A549 (cell line): ENCODE measurements at regions not wholly inside any gene's neighbourhood (a gene's known extent, or its start where the extent isn't known, plus 50 kb on each side); places are given as distances from the start of the nearest gene placed in this dataset.

Experiments used
- ATAC-seq, 2 experiments: fragments of 200-7000 bp in 1 of 2; fragments of >200 bp in 1 of 2; cut with Nextera tagmentation in 1 of 2; cut with Tn5 transposase in 1 of 2; 3 replicates each; pipeline versions ENCODE4 v1.8.0 to v1.9.1; 2018 to 2020; ENCODE audit warnings: mild to moderate bottlenecking in 1 of 2, moderate library complexity in 1 of 2
- CTCF ChIA-PET: fragments of 300-600 bp; sonication (Branson Sonifier 250); formaldehyde crosslinking; extraction: SDS; loops from one replicate; lab custom pipeline; 2021; ENCODE audit warnings: antibody characterized with exemption, inconsistent platforms; lab: Yijun Ruan, JAX
- POLR2A ChIA-PET: fragments of 350-600 bp; formaldehyde crosslinking; extraction: SDS; loops from one replicate; lab custom pipeline; 2021; ENCODE audit warnings: antibody characterized with exemption, inconsistent platforms; lab: Yijun Ruan, JAX
- DNase-seq, 2 experiments: peaks; one replicate each; pipeline versions ENCODE4 v3.0.0 to v3.0.0-alpha.2; 2011 to 2016; ENCODE audit warnings: low read depth in 1 of 2, low spot score in 1 of 2
- FAIRE-seq: peaks from 2 replicates; lab custom pipeline; 2011; peaks lifted over from hg19 to GRCh38; lab: Jason Lieb, UNC
- H3K27ac ChIP-seq, 2 experiments: fragments of >200 bp; sonication (Bioruptor Twin); formaldehyde crosslinking; 3 replicates each; pipeline ENCODE4 v1.5.1; 2016 to 2017
- H3K4me1 ChIP-seq: fragments of >200 bp; sonication (Bioruptor Twin); formaldehyde crosslinking; 3 replicates; pipeline ENCODE4 v1.6.1; 2016
- H3K4me2 ChIP-seq: fragments of >200 bp; sonication (Bioruptor Twin); formaldehyde crosslinking; 3 replicates; pipeline ENCODE4 v1.6.1; 2016
- H3K4me3 ChIP-seq: fragments of >200 bp; sonication (Bioruptor Twin); formaldehyde crosslinking; 3 replicates; pipeline ENCODE4 v1.5.1; 2016
- H3K9me3 ChIP-seq: fragments of >200 bp; sonication (Bioruptor Twin); formaldehyde crosslinking; 3 replicates; pipeline ENCODE4 v1.6.1; 2016
- BHLHE40 ChIP-seq: IDR thresholded peaks from 2 replicates; pipeline ENCODE4 v1.6.1; 2012; ENCODE audit warnings: low read depth, low read length, inconsistent platforms
- CEBPB ChIP-seq, 2 experiments: fragments of >200 bp in 1 of 2; sonication (Bioruptor Twin) in 1 of 2; formaldehyde crosslinking in 1 of 2; IDR thresholded peaks; 2 replicates each; pipeline ENCODE4 v1.6.1; 2012 to 2016
- CHD2 ChIP-seq: fragments of 150-350 bp; IDR thresholded peaks from 2 replicates; pipeline ENCODE4 v1.6.1; 2014; ENCODE audit warnings: low read length; ENCODE audit not compliant: partially characterized antibody
- CHD4 ChIP-seq: fragments of 200-600 bp; sonication (generic); IDR thresholded peaks from 2 replicates; pipeline ENCODE4 v1.6.1; 2016; ENCODE audit warnings: antibody characterized with exemption, mild to moderate bottlenecking, borderline replicate concordance
- EHMT2 ChIP-seq: fragments of 200-600 bp; sonication (generic); IDR thresholded peaks from 2 replicates; pipeline ENCODE4 v1.6.1; 2016; ENCODE audit warnings: antibody characterized with exemption, low read depth, mild to moderate bottlenecking, moderate library complexity
- FOXS1 ChIP-seq: fragments of 250-450 bp; sonication (Bioruptor Pico); IDR thresholded peaks from 2 replicates; pipeline ENCODE4 v1.5.0; 2020; ENCODE audit warnings: mild to moderate bottlenecking, moderate library complexity
- HDAC2 ChIP-seq: fragments of 200-600 bp; sonication (generic); IDR thresholded peaks from 2 replicates; pipeline ENCODE4 v1.6.1; 2016
- HEYL ChIP-seq: fragments of 250-450 bp; sonication (Bioruptor Pico); IDR thresholded peaks from 2 replicates; pipeline ENCODE4 v1.8.0; 2021; ENCODE audit warnings: mild to moderate bottlenecking, moderate library complexity
- HOXA7 ChIP-seq: fragments of 250-450 bp; sonication (Bioruptor Pico); IDR thresholded peaks from 2 replicates; pipeline ENCODE4 v1.5.0; 2020; ENCODE audit warnings: mild to moderate bottlenecking, moderate library complexity
- JUN ChIP-seq, 2 experiments: fragments of >200 bp; sonication (Bioruptor Twin); formaldehyde crosslinking; IDR thresholded peaks; 2 replicates in 1 of 2; 3 replicates in 1 of 2; pipeline ENCODE4 v1.6.1; 2016 to 2017
- JUNB ChIP-seq: fragments of >200 bp; sonication (Bioruptor Twin); formaldehyde crosslinking; IDR thresholded peaks from 2 replicates; pipeline ENCODE4 v1.6.1; 2016
- KDM5A ChIP-seq: fragments of 200-600 bp; sonication (generic); IDR thresholded peaks from 2 replicates; pipeline ENCODE4 v1.6.1; 2016; ENCODE audit warnings: antibody characterized with exemption, mild to moderate bottlenecking
- NFE2L2 ChIP-seq: fragments of 150-350 bp; conservative IDR thresholded peaks from 2 replicates; pipeline ENCODE4 v1.6.1; 2014; ENCODE audit warnings: low read length
- POLR2A ChIP-seq: IDR thresholded peaks from 2 replicates; pipeline ENCODE4 v1.6.1; 2012; ENCODE audit warnings: mild to moderate bottlenecking, low read length
- RAD21 ChIP-seq, 2 experiments: fragments of >200 bp in 1 of 2; sonication (Bioruptor Twin) in 1 of 2; formaldehyde crosslinking in 1 of 2; IDR thresholded peaks in 1 of 2; conservative IDR thresholded peaks in 1 of 2; 2 replicates in 1 of 2; 3 replicates in 1 of 2; pipeline ENCODE4 v1.6.1; 2012 to 2018; ENCODE audit warnings: inconsistent platforms in 1 of 2
- RARB ChIP-seq: fragments of 250-450 bp; sonication (Bioruptor Pico); IDR thresholded peaks from 2 replicates; pipeline ENCODE4 v1.8.0; 2021; ENCODE audit warnings: mild to moderate bottlenecking, moderate library complexity
- RCOR1 ChIP-seq: fragments of 150-350 bp; IDR thresholded peaks from 2 replicates; pipeline ENCODE4 v1.6.1; 2014; ENCODE audit warnings: antibody characterized with exemption, low read length, low read depth
- RFX5 ChIP-seq: fragments of 450-650 bp; IDR thresholded peaks from 2 replicates; pipeline ENCODE4 v1.7.1; 2014; ENCODE audit warnings: antibody characterized with exemption, mild to moderate bottlenecking, moderate library complexity
- RNF2 ChIP-seq: fragments of 200-600 bp; sonication (generic); IDR thresholded peaks from 2 replicates; pipeline ENCODE4 v1.6.1; 2016; ENCODE audit warnings: low read depth, mild to moderate bottlenecking, antibody characterized with exemption, moderate library complexity, borderline replicate concordance
- SMC3 ChIP-seq: fragments of >200 bp; sonication (Bioruptor Twin); formaldehyde crosslinking; IDR thresholded peaks from 3 replicates; pipeline ENCODE4 v1.6.1; 2018; ENCODE audit warnings: inconsistent platforms
- SREBF2 ChIP-seq: fragments of 450-650 bp; IDR thresholded peaks from 2 replicates; pipeline ENCODE4 v1.6.1; 2014; ENCODE audit warnings: mild to moderate bottlenecking, moderate library complexity
- TFCP2L1 ChIP-seq: fragments of 250-450 bp; sonication (Bioruptor Pico); IDR thresholded peaks from 2 replicates; pipeline ENCODE4 v1.5.0; 2021; ENCODE audit warnings: mild to moderate bottlenecking
- TP53 ChIP-seq: fragments of 250-450 bp; sonication (Bioruptor Pico); IDR thresholded peaks from 2 replicates; pipeline ENCODE4 v1.5.0; 2021; ENCODE audit warnings: mild to moderate bottlenecking, moderate library complexity
- ZC3H11A ChIP-seq: fragments of 450-650 bp; IDR thresholded peaks from 2 replicates; pipeline ENCODE4 v1.6.1; 2014; ENCODE audit warnings: antibody characterized with exemption, mild to moderate bottlenecking
- ZFP36 ChIP-seq: fragments of 450-650 bp; IDR thresholded peaks from 2 replicates; pipeline ENCODE4 v1.6.1; 2014; ENCODE audit warnings: borderline replicate concordance; ENCODE audit not compliant: partially characterized antibody
- ZSCAN20 ChIP-seq: fragments of 250-450 bp; sonication (Bioruptor Pico); IDR thresholded peaks from 2 replicates; pipeline ENCODE4 v1.8.0; 2022; ENCODE audit warnings: mild to moderate bottlenecking, moderate library complexity
- WGBS: methylation state at CpG from one replicate; pipeline ENCODE4 v1.1.6; 2017; ENCODE audit errors: missing lambda C conversion rate; 5-methylcytosine and 5-hydroxymethylcytosine counted together
- TF ChIP-seq, protein P1 (sequence below): fragments of 450-650 bp; IDR thresholded peaks from 2 replicates; pipeline ENCODE4 v1.6.1; 2014; ENCODE audit warnings: antibody characterized with exemption
- TF ChIP-seq, protein P2 (sequence below): fragments of 250-450 bp; sonication (Bioruptor Pico); IDR thresholded peaks from 2 replicates; pipeline ENCODE4 v1.5.0; 2021; ENCODE audit warnings: mild to moderate bottlenecking, moderate library complexity, borderline replicate concordance
- TF ChIP-seq, protein P3 (sequence below): IDR thresholded peaks from 2 replicates; pipeline ENCODE4 v1.6.1; 2012; ENCODE audit warnings: low read depth, borderline replicate concordance
- TF ChIP-seq, protein P4 (sequence below): IDR thresholded peaks from 2 replicates; pipeline ENCODE4 v1.6.1; 2012
- TF ChIP-seq, protein P5 (sequence below): fragments of 150-350 bp; IDR thresholded peaks from 2 replicates; pipeline ENCODE4 v1.6.1; 2014; ENCODE audit warnings: low read depth, mild to moderate bottlenecking, low read length

DNA sequence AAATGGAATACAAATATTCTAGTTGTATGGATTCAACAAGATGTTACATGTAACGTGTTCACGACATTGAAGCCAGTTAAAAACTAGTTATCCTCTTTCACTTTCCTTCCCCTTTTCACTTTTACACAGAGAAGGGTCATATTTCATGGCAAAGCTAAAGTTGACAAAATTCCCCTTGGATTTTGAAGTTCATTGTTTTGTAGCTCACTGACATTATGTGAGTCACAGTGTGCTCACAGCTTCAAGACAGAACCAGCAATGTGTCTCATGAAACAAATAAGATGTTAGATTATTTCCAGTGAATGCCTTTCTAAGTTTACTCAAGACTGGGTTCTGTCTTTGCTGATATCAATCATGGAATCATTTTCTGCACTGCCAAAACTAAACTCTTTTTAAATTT lies 535.5 kb upstream of the GRIN3A start:
- Histone ChIP-seq H3K4me3 (no peak overlapping the region), H3K4me1 (no peaks in the 10 kb centered on the region), H3K4me2 (no peak overlapping the region), H3K27ac (no peak overlapping the region), H3K9me3 (no peaks in the 10 kb centered on the region)
- TF ChIP-seq RCOR1 (no peak), TP53 (CRISPR knock-in tag) (no peak), HDAC2 (no peak), KDM5A (no peak), ZC3H11A (no peak), FOXS1 (CRISPR knock-in tag) (no peak), NFE2L2 (no peak), CHD2 (no peak), SMC3 (no peak), EHMT2 (no peak), SREBF2 (no peak)
- TF ChIP-seq, protein P1, sequence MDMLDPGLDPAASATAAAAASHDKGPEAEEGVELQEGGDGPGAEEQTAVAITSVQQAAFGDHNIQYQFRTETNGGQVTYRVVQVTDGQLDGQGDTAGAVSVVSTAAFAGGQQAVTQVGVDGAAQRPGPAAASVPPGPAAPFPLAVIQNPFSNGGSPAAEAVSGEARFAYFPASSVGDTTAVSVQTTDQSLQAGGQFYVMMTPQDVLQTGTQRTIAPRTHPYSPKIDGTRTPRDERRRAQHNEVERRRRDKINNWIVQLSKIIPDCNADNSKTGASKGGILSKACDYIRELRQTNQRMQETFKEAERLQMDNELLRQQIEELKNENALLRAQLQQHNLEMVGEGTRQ = no peak
- TF ChIP-seq, protein P2, sequence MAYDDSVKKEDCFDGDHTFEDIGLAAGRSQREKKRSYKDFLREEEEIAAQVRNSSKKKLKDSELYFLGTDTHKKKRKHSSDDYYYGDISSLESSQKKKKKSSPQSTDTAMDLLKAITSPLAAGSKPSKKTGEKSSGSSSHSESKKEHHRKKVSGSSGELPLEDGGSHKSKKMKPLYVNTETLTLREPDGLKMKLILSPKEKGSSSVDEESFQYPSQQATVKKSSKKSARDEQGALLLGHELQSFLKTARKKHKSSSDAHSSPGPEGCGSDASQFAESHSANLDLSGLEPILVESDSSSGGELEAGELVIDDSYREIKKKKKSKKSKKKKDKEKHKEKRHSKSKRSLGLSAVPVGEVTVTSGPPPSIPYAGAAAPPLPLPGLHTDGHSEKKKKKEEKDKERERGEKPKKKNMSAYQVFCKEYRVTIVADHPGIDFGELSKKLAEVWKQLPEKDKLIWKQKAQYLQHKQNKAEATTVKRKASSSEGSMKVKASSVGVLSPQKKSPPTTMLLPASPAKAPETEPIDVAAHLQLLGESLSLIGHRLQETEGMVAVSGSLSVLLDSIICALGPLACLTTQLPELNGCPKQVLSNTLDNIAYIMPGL (CRISPR knock-in tag) = no peak
- TF ChIP-seq, protein P3, sequence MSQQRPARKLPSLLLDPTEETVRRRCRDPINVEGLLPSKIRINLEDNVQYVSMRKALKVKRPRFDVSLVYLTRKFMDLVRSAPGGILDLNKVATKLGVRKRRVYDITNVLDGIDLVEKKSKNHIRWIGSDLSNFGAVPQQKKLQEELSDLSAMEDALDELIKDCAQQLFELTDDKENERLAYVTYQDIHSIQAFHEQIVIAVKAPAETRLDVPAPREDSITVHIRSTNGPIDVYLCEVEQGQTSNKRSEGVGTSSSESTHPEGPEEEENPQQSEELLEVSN = no peak
- TF ChIP-seq, protein P4, sequence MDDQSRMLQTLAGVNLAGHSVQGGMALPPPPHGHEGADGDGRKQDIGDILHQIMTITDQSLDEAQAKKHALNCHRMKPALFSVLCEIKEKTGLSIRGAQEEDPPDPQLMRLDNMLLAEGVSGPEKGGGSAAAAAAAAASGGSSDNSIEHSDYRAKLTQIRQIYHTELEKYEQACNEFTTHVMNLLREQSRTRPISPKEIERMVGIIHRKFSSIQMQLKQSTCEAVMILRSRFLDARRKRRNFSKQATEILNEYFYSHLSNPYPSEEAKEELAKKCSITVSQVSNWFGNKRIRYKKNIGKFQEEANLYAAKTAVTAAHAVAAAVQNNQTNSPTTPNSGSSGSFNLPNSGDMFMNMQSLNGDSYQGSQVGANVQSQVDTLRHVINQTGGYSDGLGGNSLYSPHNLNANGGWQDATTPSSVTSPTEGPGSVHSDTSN = no peak
- ATAC-seq (no peak), DNase-seq (no peak), FAIRE-seq (no peak)
- ChIA-PET POLR2A (no interaction called here), CTCF (no interaction called here)
- WGBS = 3% methylated on average over 2 of the region's 2 CpGs

DNA sequence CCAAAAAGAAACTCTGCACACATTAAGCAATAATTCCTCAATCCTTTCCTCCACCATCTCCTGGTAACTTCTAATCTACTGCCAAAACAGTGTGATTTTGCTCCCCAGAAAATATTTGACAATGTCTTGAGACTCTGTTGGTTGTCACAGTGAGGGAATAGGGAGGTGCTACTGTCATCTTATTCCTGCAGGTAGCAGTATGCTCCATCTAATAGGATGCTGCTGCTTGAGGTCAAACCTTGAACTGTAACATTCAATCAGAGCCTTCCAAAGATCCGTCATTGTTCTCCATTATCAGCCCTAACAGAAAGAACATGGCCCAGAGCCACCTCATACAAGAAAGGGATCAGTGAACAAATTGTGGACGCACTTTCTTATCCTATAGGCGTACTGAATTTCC lies 514.7 kb upstream of the GRIN3A start:
- ChIA-PET POLR2A (no interaction called here), CTCF (no interaction called here)
- Histone ChIP-seq H3K9me3 (no peaks in the 10 kb centered on the region), H3K27ac (no peak overlapping the region), H3K4me3 (no peak overlapping the region), H3K4me2 (no peak overlapping the region), H3K4me1 (no peaks in the 10 kb centered on the region)
- 14% methylated on average over 3 of the region's 3 CpGs for WGBS
- DNase-seq (no peak), ATAC-seq (no peak), FAIRE-seq (no peak)
- TF ChIP-seq, protein P5, sequence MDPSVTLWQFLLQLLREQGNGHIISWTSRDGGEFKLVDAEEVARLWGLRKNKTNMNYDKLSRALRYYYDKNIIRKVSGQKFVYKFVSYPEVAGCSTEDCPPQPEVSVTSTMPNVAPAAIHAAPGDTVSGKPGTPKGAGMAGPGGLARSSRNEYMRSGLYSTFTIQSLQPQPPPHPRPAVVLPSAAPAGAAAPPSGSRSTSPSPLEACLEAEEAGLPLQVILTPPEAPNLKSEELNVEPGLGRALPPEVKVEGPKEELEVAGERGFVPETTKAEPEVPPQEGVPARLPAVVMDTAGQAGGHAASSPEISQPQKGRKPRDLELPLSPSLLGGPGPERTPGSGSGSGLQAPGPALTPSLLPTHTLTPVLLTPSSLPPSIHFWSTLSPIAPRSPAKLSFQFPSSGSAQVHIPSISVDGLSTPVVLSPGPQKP = no peak
- TF ChIP-seq RNF2 = no peak

DNA sequence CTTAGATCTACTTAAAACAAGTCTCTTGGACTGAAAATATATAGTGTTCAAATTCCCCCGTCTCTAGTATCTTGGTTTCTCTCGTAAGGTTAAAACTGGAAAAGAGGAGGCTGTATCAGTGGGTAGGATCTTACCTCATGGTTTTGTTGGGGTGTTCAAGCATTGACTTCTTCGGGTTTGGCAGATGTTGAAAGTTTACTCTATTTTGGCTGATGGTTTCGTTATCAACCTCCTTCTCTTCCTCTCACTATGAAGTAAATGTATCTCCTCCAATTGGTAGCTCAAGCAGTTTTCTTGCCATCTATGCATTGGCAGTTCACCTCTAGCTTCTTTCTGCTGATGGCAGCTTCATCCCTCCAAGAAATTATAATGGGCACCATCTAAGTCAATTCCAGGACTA lies 506.5 kb upstream of the GRIN3A start:
- WGBS = 5% methylated on average over 4 of the region's 4 CpGs
- no peak for TF ChIP-seq HOXA7
- no peak for TF ChIP-seq RFX5
- TF ChIP-seq JUNB = no peak
- TF ChIP-seq FOXS1 (CRISPR knock-in tag) = no peak
- no peak for TF ChIP-seq ZSCAN20 (CRISPR knock-in tag)
- TF ChIP-seq HEYL (CRISPR knock-in tag) = no peak
- TF ChIP-seq TFCP2L1 (CRISPR knock-in tag) = no peak
- no peak for TF ChIP-seq POLR2A
- no peak for TF ChIP-seq RCOR1
- no peak for TF ChIP-seq JUN (IDR thresholded peaks at IDR 0.05)
- no peak for TF ChIP-seq SMC3
- TF ChIP-seq RARB (CRISPR knock-in tag) = no peak
- no peak for TF ChIP-seq CHD4
- TF ChIP-seq BHLHE40 = no peak
- TF ChIP-seq RAD21 (conservative IDR thresholded peaks at IDR 0.05 in 1 of 2, IDR thresholded peaks at IDR 0.05 in 1 of 2) = no peak
- TF ChIP-seq, protein P5 = no peak
- TF ChIP-seq ZFP36 = no peak
- no peak for TF ChIP-seq CEBPB (IDR thresholded peaks at IDR 0.05)

More for the DNA sequence above, 506.5 kb upstream of the GRIN3A start:
- no peak for ATAC-seq
- POLR2A ChIA-PET = no interaction called here
- H3K4me1 ChIP-seq = no peaks in the 10 kb centered on the region
- CTCF ChIA-PET = interaction anchor here (0.6 kb wide), 1 partner anchor 18 kb away, joined by 3 read pairs; no protein-coding TSS in a partner anchor
- H3K4me3 ChIP-seq = no peak overlapping the region
- H3K9me3 ChIP-seq = no peaks in the 10 kb centered on the region
- no peak for DNase-seq
- no peak for FAIRE-seq
- no peak overlapping the region for H3K27ac ChIP-seq
- no peak overlapping the region for H3K4me2 ChIP-seq
